Transverse colon (tissue), 4 donors: ENCODE measurements at regions not wholly inside any gene's neighbourhood (a gene's known extent, or its start where the extent isn't known, plus 50 kb on each side); places are given as distances from the start of the nearest gene placed in this dataset.

ENCODE experiments used
- CTCF ChIP-seq, 5 experiments: fragments of 200-600 bp in 3 of 5; fragments of 450-650 bp in 2 of 5; sonication (generic) in 3 of 5; IDR thresholded peaks; 1 replicate in 2 of 5; 2 replicates in 3 of 5; pipeline ENCODE4 v1.5.1; 2016 to 2017; ENCODE audit warnings: antibody characterized with exemption in 5 of 5, inconsistent platforms in 3 of 5, mild to moderate bottlenecking in 2 of 5, moderate library complexity in 1 of 5
- POLR2AphosphoS5 ChIP-seq, 3 donors: sonication (generic); formaldehyde crosslinking; IDR thresholded peaks; one replicate each; pipeline ENCODE4 v1.6.1; 2016; ENCODE audit warnings: antibody characterized with exemption in 3 of 3

- TF ChIP-seq POLR2AphosphoS5 (IDR thresholded peaks at IDR 0.05), result no peak
- TF ChIP-seq CTCF (IDR thresholded peaks at IDR 0.05), result no peak
Measured at GRCh38 chr19:28583242-28583641, 629.7 kb downstream of the UQCRFS1 start.
